ENCODE measurements at regions not wholly inside any gene's neighbourhood (a gene's known extent, or its start where the extent isn't known, plus 50 kb on each side); places are given as distances from the start of the nearest gene placed in this dataset.
"Not testable (repeated sequence)": the region's sequence is repeated elsewhere in the genome, so short reads cannot be mapped to it uniquely, and the experiment has no call there.

DNA sequence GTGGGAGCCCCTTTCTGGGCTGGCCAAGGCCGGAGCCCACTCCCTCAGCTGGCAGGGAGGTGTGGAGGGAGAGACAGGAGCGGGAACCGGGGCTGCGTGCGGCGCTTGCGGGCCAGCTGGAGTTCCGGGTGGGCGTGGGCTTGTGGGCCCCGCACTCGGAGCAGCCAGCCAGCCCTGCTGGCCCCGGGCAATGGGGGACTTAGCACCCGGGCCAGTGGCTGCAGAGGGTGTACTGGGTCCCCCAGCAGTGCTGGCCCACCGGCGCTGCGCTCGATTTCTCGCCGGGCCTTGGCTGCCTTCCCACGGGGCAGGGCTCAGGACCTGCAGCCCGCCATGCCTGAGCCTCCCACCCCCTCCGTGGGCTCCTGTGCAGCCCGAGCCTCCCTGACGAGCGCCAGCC lies 1082.5 kb downstream of the PCDH17 start:
- in situ Hi-C loops (cut with MboI; ENCODE audit: low sequenced_read_pairs) = not testable (repeated sequence)

DNA sequence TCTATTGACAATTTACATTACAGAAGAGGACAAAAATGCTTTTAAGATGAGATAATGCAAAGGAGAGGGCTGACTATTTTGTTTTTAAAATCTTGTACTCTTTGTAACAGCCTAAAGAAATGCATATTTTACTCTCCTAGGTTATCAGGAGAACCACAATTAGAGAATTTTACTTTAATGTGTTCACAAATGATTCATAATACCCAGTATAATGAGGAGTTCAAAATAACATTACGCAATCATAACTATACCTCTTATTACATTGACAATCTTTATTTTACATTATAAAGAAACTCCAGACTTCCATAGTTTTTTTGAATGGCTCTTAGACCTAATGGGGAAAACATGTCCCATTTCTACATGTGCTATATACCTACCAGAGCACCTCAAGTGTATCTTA lies 1089.7 kb downstream of the PCDH17 start:
- in situ Hi-C loops (cut with MboI; ENCODE audit: low sequenced_read_pairs) = no loop called here

DNA sequence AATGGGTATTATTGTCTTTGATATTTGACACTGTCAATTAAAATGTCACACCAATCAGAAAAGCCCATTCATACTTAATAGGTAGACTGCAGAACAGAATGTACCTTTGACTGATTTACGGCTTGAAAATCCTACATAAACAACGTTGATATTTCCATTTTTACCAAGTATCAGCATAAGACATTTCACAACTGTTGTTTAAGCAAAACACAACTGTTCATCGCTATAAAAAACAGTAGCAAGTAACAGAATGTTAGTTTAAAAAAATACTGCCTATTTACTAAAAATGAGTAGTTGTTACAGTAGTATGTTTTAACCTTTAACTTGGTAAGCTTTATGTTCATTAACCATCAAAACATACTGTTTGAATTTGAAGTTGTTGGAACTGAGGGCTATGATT lies 1096.6 kb downstream of the PCDH17 start:
- in situ Hi-C loops (cut with MboI; ENCODE audit: low sequenced_read_pairs) = no loop called here

DNA sequence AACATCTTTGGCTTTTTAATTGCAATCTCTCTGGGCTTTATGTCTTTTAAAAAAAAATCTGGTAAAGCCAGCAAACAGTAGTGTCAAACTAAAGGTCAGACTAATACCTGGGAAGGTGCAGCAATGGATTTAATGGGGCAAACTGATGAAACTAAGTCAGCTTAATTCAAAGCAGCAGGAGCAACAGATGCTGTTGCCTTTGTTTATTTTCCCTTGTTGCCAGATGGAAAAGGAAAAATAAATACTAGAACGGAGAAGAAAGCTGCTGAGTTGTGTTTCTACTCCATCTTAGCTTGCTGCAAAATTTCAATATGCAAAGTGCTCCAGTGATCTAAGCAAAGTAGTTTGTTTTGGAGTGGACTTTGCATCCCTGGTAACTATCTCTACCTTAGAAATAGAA lies 1097.8 kb downstream of the PCDH17 start:
- in situ Hi-C loops (cut with MboI; ENCODE audit: low sequenced_read_pairs) = no loop called here

DNA sequence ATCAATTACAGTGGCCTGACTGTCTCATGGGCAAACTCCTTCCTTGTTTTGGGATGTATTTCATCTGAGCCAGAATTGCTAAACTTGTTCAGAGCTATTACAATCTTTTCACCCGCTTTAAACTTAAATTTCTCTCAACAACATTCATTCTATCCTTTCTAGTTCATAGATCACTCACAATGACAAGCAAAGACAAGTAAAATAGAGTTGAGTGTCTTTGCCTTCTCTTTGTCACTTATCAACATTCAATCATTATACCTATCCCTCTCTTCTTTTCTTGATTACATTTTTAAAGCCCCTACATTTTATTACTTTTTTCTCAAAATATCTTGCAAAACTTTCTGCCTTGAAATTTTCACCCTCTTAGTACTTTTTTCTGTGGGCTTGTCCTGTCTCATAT lies 1113.1 kb downstream of the PCDH17 start:
- in situ Hi-C loops (cut with MboI; ENCODE audit: low sequenced_read_pairs) = no loop called here

DNA sequence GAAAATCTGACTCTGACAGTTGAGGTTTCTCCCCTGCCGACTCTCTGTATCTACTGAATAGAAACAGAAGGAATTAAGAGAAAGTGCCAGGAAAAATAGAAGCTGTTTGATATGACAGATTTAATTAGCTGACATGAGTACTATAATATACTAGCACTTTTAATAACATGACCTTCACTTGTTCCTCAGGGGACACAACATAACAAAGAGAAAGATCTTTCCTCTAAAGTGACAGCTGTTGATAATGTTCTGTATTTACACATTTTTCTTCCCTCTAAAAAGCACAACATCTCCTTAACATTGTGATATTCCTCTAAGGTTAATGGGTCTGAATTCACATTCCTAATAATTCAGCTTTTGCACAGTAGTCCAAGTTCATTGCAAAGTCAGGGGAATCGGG lies 1136.0 kb downstream of the PCDH17 start:
- in situ Hi-C loops (cut with MboI; ENCODE audit: low sequenced_read_pairs) = no loop called here

DNA sequence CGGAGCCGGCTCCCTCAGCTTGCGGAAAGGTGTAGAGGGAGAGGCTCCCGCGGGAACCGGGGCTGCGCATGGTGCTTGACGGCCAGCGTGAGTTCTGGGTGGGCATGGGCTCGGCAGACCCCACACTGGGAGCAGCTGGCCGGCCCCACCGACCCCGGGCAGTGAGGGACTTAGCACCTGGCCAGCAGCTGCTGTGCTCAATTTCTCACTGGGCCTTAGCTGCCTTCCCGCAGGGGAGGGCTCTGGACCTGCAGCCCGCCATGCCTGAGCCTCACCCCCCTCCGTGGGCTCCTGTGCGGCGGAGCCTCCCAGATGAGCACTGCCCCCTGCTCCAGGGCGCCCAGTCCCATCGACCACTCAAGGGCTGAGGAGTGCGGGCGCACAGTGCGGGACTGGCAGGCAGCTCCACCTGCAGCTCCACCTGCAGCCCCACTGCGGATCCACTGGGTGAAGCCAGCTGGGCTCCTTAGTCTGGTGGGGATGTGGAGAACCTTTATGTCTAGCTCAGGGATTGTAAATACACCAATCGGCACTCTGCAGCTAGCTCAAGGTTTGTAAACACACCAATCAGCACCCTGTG lies 1141.8 kb downstream of the PCDH17 start:
- in situ Hi-C loops (cut with MboI; ENCODE audit: low sequenced_read_pairs) = no loop called here

DNA sequence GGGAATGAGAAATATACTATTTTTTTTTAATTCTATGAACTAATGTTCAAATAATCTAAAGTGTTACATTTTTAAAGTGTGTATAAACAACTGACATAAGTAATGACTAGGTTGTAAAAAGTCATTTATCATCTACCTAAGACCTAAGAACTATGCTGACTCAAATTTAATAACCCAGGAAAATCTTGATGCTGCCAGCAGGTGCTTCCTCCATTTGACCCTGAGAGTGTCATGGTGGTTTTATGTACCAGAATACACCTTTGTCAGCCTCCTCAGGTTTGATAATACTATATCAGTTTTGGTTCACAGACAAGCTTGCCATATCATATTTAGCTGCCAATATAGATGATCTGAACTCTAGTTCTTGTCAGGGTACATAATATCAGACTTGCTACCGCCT lies 1151.2 kb downstream of the PCDH17 start:
- in situ Hi-C loops (cut with MboI; ENCODE audit: low sequenced_read_pairs) = no loop called here

DNA sequence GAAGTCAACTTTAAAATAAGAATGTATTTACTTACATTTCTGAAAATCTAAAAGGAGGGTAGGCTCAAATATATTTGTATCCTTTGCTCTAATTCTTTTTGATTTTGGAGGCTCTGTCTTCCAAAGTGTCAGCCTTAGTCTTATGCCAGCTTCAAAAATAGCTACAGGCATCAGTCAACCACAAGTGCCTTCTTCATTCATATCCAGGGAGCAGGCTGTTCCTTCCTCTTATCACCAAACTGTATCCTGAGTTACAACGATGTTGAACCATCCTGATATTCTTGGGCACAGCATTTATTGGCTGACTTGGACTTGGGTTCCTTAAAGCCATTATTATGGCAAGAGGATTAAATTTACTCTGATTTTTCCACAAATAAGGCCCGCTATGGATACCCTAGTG lies 1161.3 kb downstream of the PCDH17 start:
- in situ Hi-C loops (cut with MboI; ENCODE audit: low sequenced_read_pairs) = no loop called here

DNA sequence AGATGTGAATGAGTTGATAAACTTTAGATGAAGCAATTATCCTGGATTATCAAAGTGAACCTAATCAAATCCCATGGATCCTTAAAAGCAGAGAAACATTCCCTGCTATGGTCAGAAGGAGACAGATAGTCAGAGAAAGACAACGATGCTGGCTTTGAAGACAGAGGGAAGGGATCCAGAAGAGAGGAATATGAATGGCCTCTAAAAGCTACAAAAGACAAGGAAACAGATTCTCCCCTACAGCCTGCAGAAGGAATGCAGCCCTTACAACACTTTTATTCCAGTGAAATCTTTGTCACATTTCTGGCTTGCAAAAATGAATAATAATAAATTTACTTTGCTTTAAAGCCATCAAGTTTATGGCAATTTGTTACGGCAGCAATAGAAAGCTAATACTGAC lies 1164.2 kb downstream of the PCDH17 start:
- in situ Hi-C loops (cut with MboI; ENCODE audit: low sequenced_read_pairs) = no loop called here

DNA sequence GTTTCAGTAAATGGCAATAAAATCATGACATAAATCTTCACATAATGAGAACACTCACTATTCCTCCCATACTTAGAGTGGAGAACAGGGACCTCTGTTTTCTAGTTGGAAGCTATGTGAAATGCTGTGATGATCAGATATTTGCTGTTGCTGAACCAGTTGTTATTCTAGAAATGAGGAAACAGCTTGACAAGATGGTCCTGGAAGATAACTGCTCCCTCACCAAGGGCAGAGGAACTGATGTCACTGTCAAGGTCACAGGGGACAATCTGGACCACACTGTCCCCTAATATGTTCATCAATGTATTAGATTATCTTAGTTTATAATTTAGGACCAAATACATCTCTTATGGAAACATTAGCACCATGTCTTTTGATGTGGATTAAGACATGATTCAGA lies 1173.3 kb downstream of the PCDH17 start:
- in situ Hi-C loops (cut with MboI; ENCODE audit: low sequenced_read_pairs) = no loop called here

DNA sequence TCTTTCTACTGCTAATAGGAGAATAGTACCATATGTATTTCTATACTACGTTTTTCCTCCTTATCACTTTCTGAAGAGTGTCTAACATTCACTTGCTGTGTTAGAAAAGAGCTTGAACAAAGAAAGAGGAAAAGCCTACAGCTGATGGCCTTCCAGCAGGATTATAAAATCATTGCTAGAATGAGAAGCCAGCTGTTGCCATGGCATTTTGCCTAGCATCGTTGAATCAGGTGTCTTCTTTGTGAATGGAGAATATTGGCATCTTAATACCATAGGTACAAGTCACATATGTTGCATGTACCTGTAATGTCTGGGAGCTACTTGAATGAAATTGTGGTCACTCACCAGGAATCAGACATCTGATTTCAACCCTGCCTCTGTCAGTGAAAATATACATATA lies 1174.9 kb downstream of the PCDH17 start:
- in situ Hi-C loops (cut with MboI; ENCODE audit: low sequenced_read_pairs) = no loop called here

DNA sequence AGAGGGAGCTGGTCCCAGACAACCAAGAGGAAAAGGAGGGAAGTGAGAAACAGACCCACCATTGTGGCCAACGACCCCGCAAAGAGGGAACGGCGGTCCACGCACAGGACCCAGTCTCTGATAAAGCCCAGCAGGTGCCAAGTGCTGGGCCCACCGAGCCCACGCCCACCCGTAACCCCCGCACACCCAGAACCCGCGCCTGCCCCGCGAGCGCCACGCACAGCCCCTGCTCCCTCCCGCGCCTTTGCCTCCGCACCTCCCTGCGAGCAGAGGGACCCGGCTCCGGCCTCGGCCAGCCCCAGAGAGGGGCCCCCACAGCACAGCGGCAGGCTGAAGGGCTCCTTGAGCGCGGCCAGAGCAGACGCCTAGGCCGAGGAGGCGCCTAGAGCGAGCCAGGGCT lies 1192.2 kb downstream of the PCDH17 start:
- in situ Hi-C loops (cut with MboI; ENCODE audit: low sequenced_read_pairs) = no loop called here

DNA sequence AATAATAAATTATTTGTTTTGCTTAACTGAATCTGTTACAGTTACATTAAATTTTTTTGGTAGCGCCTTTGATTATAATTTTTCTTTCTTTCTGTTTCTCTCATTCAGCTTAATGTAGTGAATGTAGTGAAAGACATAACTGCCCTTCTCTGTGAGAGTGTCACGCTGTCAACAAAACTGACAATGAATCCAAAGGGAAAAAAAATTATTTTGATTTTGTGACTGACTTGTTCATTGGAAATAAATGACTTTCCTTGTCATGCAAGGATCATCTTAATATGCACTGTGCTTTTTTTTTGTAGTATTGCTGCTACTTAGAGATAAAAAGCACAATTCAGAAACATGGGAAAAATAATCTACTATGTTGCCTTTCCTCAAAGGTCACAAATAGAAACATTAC lies 1196.4 kb downstream of the PCDH17 start:
- in situ Hi-C loops (cut with MboI; ENCODE audit: low sequenced_read_pairs) = no loop called here

DNA sequence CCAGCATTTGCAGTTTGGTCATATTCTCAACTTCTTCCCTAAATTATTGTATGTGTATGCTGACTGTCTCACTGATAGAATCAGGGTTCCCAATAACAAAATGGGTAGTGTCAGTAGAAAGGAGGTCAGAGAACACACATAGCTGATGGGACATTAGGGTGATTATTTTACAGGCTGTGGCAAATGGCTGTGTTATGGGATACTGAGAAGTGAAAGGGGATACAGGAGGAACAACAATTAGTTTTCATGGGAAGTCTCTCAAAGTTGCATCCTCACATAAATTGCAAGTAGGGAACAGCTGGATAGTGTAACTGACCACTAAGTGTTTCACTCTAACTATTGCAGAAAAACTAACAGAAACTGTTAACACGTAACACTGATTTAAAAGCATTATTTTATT lies 1199.3 kb downstream of the PCDH17 start:
- in situ Hi-C loops (cut with MboI; ENCODE audit: low sequenced_read_pairs) = no loop called here

DNA sequence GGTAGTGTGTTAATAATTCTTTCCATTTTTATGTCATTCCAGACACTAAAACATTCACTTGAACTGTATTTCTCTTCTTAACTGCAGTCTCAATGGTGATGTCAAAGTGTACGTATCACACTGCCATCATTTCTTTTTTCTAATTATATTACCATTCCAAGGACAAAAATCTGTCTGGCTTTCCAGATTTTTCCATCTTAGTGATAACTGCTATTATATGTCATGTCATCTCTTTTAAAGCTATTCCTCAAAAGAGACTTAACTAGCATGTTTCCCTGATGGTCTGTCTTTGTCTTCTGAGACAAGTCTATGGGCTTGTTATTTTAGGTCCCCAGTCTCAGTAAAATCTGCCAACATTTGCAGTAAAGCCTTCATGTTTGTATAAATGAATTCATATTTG lies 1207.1 kb downstream of the PCDH17 start:
- in situ Hi-C loops (cut with MboI; ENCODE audit: low sequenced_read_pairs) = no loop called here

DNA sequence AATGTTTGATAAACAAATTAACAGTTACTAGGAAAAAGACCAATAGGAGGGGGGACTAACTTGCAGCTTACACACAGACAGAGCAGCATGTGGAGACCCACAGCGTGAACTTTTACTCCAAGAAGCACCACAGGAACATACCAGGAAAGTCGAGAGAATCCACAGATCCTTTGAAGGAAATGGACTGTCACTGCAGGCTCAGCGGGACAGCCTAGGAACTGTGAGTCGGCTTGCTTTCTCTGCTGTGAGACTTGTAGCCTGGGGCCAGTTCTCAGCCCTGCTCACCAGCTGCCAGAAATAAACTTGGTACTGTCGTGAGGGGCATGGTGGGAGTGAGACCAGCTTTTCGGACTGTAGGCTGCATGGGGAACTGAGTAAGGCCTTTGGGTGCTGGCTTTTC lies 1211.5 kb downstream of the PCDH17 start:
- in situ Hi-C loops (cut with MboI; ENCODE audit: low sequenced_read_pairs) = no loop called here

DNA sequence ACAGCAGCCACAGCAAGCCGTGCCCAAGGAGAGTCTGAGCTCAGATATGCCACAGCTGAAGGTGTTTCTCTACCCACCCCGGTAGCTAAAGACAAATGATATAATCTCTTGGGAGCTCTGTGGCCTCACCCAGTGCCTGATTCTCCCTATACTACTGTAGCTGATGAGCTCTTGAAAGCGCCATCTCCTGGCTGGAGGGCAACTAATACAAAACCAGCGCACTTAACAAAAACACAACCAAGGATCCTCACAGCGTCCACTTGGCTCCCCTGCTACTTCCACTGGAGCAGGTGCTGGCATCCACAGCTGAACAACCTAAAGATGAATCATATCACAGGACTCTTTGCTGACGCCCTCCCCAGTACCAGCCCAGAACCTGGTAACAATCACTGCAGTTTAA lies 1212.0 kb downstream of the PCDH17 start:
- in situ Hi-C loops (cut with MboI; ENCODE audit: low sequenced_read_pairs) = no loop called here

DNA sequence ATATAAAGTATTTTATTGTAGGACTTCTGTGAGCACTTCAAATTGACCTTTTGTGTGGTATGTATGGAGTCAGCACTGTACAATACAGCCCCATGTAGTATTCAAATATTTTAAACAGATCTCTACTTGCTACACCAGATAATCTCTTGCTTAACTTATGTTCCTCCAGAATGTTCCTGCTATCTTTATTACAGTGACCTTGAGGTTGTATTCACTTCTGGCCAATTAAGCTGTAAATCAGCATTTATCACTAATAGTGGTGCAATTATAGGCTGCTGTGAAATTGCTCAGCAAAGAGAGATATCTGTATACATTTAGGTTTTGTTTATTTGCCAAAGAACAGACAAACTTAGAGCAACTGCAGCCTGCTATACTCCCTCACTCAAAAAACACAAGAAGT lies 1218.6 kb downstream of the PCDH17 start:
- in situ Hi-C loops (cut with MboI; ENCODE audit: low sequenced_read_pairs) = no loop called here

DNA sequence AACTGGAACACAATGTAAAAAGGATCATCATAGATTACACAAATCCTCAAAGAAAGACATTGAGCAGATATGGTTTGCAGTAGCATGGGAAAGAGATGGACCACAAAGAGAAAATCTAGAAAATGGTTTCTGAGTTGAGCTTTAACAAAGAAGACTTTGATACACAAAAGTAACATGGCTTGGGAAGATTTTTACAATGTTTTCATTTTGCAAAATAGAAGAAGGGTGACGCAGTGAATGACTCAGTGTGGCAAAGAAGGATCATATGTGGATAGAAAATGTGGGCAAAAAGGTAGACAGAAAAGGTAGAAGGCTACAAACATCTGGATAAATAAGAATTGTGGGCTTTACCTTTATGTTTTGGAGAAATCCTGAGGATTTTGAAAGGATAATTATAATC lies 1220.5 kb downstream of the PCDH17 start:
- in situ Hi-C loops (cut with MboI; ENCODE audit: low sequenced_read_pairs) = no loop called here

DNA sequence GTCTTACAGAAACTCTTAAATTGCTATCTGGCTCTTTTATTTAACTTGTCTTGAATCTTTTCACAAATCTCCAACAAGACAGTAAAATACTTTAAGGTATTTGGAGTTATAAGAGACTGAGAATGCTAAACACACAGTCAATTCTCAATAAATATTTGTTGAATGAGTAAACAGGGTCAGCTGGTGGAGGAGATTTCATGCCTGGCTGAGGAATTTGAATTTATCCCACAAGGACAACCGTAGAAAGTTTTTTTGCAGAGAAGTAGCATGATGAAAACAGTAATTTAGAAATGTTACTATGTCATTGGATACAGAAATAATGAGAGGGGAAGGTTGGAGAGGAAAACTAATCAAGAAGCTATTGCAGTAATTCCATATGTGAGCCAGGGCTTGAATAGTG lies 1223.7 kb downstream of the PCDH17 start:
- in situ Hi-C loops (cut with MboI; ENCODE audit: low sequenced_read_pairs) = no loop called here

DNA sequence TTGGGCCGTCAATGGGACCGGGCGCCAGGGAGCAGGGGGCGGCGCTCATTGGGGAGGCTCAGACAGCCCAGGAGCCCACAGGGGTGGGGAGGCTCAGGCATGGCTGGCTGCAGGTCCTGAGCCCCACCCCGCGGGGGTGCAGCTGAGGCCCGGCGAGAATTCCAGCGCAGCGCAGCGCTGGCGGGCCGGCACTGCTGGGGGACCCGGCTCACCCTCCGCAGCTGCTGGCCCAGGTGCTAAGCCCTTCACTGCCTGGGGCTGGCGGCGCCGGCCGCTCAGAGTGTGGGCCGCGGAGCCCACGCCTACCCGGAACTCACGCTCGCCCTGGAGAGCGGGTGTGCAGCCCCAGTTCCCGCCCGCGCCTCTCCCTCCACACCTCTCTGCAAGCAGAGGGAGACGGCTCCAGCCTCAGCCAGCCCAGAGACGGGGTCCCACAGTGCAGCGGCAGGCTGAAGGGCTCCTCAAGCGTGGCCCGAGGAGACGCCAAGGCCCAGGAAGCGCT lies 1227.4 kb downstream of the PCDH17 start:
- in situ Hi-C loops (cut with MboI; ENCODE audit: low sequenced_read_pairs) = no loop called here

DNA sequence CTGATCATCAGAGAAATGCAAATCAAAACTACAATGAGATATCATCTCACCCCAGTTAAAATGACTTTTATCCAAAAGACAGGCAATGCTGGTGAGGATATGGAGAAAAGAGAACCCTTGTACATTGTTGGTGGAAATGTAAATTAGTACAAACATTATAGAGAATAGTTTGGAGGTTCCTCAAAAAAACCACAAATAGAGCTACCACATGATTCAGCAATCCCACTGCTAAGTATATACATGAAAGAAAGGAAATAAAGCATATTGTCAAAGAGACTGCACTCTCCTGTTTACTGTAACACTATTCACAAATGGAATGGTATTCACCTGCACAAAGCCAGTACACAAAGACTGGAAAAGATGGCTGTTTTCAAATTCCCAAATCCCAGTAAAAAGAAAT lies 1233.7 kb downstream of the PCDH17 start:
- in situ Hi-C loops (cut with MboI; ENCODE audit: low sequenced_read_pairs) = no loop called here

DNA sequence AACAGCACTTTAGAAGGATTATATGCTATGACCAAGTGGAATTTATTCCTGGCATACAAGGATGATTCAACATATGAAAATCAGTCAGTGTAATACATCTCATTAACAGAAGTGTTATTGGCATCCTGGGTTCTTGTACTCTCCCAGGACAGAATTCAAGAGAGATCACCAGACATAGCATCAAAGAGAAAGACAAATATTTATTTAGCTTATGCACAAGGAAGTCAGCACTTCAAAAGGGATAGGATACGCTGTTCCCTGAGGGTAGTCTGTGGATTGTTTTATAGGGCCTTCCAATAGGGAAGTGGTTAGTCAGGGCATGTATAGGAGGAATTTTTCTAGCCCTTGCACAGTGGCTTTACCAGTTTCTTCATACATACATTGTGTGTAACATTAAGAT lies 1238.0 kb downstream of the PCDH17 start:
- in situ Hi-C loops (cut with MboI; ENCODE audit: low sequenced_read_pairs) = no loop called here
